Dendritic cell treated with granulocyte-macrophage colony-stimulating factor and Interleukin-4, amounts not matched to agents 40 ng/mL and 50 ng/mL, for 4 days (primary cell): ENCODE measurements at regions not wholly inside any gene's neighbourhood (a gene's known extent, or its start where the extent isn't known, plus 50 kb on each side); places are given as distances from the start of the nearest gene placed in this dataset.
A peak's percentile ranks its signal among the peaks of the same experiment; 100 is the strongest.

Experiments used
- H3K27ac Mint-ChIP-seq: one replicate; pipeline ENCODE4 v1.8.0; 2022; ENCODE audit warnings: mild to moderate bottlenecking, mixed read lengths
- H3K27me3 Mint-ChIP-seq: one replicate; pipeline ENCODE4 v1.8.0; 2022; ENCODE audit warnings: mild to moderate bottlenecking, mixed read lengths
- H3K36me3 Mint-ChIP-seq: one replicate; pipeline ENCODE4 v1.8.0; 2022; ENCODE audit warnings: low read depth, mixed read lengths
- H3K4me1 Mint-ChIP-seq: one replicate; pipeline ENCODE4 v1.8.0; 2022; ENCODE audit warnings: low read depth, mixed read lengths
- H3K4me3 Mint-ChIP-seq: one replicate; pipeline ENCODE4 v1.8.0; 2022; ENCODE audit warnings: mild to moderate bottlenecking, moderate library complexity, mixed read lengths
- H3K9me3 Mint-ChIP-seq: one replicate; pipeline ENCODE4 v1.8.0; 2022; ENCODE audit warnings: mixed read lengths
- intact Hi-C: fragments of 100-400 bp; cut with micrococcal nuclease; formaldehyde crosslinking; loops from one replicate; pipeline ENCODE4 v1.15.0; 2022

DNA sequence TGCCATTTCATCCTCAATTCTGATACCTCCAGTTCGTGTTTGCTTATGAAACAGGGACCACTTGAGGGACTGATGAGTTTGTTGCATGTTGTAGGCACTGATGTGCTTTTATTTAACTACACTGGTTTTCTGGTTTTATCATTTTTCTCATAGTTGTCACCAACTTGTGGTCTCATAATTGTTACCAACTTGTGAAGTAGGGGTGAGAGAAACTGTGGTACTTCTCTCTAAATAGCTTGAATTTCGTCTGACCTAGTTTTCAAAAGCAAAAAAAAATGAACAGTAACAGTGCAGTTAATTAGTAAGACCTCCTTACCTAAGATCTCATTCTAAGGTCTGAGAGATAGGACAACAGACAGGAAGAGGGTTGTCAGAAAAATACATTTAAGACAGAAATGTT, 78.0 kb downstream of the ANXA2R start:
- Mint-ChIP-seq H3K4me1 (peaks cover 6% of the 10 kb centered on the region), H3K36me3 (no peaks in the 10 kb centered on the region), H3K27me3 (no peaks in the 10 kb centered on the region), H3K27ac (no peak overlapping the region), H3K9me3 (no peaks in the 10 kb centered on the region), H3K4me3 (no peak overlapping the region)
- intact Hi-C loops = no loop called here

DNA sequence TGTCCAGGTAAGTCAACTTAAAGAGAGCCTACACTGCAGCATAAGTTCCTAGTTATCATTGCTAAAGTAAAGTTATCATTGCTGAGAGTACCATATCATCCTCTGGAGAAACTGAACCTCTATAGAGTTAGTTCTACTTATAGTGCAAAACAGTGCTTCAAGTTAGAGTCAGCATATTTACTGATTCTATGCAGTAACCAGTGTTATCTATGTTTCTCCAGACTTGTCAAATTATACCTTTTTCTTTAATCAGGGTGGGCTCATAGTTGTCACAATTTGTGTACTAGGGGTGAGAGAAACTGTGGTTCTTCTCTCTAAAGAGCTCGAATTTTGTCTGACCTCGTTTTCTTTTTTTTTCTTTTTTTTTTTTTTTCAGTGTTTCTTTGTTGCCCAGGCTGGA, 79.6 kb downstream of the ANXA2R start:
- Mint-ChIP-seq H3K9me3 (no peaks in the 10 kb centered on the region), H3K27ac (no peak overlapping the region), H3K36me3 (no peaks in the 10 kb centered on the region), H3K4me3 (no peak overlapping the region), H3K4me1 (peaks cover 6% of the 10 kb centered on the region), H3K27me3 (no peaks in the 10 kb centered on the region)
- intact Hi-C loops = no loop called here

DNA sequence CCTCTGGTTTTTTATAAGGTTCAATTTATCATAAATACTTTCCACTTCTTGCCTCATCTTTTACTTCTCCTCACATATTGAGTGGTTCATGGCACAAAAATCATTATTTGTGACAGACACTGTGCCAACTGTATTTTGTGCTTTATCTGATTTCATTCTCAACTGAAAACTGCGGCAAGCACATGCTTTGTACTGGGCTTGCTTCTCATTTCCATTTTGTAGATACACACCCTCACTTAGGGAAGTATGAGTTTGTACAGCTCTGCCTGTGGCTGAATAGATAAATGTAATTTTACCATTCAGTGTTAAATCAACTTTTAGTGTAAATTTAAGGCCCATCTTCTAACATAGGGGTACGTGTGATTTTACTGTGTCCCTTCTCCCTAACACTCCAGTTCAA, 83.6 kb downstream of the ANXA2R start:
- peaks cover 10% of the 10 kb centered on the region for H3K27me3 Mint-ChIP-seq
- H3K27ac Mint-ChIP-seq = no peak overlapping the region
- peaks cover 25% of the 10 kb centered on the region for H3K9me3 Mint-ChIP-seq
- intact Hi-C loops = no loop called here
- H3K36me3 Mint-ChIP-seq = peaks cover 19% of the 10 kb centered on the region
- no peak overlapping the region for H3K4me3 Mint-ChIP-seq
- H3K4me1 Mint-ChIP-seq = peaks cover 14% of the 10 kb centered on the region

DNA sequence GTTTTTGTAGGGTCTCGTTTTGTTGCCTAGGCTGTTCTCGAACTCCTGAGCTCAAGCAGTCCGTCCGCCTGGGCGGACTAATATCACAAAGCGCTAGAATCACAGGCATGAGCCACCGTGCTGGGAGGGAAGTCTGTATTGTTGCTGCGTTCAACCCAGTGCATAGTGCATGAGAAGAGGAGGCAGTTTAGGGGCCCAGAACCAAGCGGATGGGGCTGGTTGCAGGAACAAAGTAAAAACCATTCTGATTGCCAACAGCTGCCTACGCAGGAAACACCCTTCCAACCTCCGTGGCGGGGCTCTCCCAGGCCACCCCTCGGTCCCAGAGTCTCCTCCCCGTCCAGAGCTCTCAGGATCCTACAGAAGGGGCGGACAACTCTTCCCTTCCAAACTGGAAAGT, 87.1 kb downstream of the ANXA2R start:
- Mint-ChIP-seq H3K4me1 (peaks cover 35% of the 10 kb centered on the region), H3K27ac (no peak overlapping the region), H3K9me3 (peaks cover 25% of the 10 kb centered on the region), H3K4me3 (peak overlapping the region; percentile 83), H3K36me3 (peaks cover 26% of the 10 kb centered on the region), H3K27me3 (peaks cover 10% of the 10 kb centered on the region)
- intact Hi-C loops = loop anchor here (5.0 kb wide), 1 partner anchor 54 kb away; no protein-coding TSS in a partner anchor

DNA sequence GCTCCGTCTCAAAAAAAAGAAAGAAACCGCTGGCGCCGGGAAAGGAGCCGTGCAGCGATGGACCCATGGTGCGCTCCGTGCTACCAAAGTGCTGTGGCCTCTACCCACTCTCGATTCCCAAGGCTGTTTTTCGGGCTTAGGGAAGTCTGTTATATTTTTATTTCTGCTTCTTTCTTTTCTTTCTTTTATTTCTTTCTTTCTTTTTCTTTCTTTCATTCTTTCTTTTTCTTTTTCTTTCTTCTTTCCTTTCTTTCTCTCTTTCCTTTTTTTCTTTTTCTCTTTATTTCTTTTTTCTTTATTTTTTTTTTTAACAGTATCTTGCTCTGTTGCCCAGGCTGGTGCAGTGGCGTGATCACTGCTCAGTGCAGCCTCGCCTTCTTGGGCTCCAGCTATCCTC, 87.5 kb downstream of the ANXA2R start:
- intact Hi-C loops = loop anchor here (5.0 kb wide), 1 partner anchor 55 kb away; no protein-coding TSS in a partner anchor
- Mint-ChIP-seq H3K27me3 (peaks cover 10% of the 10 kb centered on the region), H3K4me1 (peaks cover 35% of the 10 kb centered on the region)

DNA sequence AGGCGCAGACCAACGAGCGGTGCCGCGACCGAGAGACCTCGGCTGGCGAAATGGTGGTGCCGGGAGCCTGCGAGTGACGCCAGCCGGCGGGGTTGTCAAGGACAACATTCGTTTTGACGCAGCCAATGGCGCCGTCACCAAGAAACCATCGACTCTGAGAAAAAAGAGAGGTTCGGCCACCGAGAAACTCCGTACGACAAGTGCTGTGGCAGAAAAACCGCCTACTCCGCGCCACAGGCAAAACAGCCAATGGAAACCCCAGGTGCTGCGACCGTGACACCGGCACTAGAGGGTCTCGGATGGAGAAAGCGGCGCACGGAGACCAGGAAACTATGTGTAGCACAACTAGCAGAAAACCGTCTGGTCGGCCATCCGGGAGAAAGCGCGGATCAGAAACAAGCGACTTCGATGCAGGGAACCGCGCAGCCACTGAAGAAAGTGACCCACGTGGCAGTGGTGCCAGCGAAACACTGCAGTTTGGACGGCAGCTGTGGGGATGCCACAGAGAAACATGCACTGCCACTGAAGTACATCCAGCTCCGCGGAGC, 88.8 kb downstream of the ANXA2R start:
- H3K4me3 Mint-ChIP-seq = peak overlapping the region; percentile 83

More for the DNA sequence above, 87.5 kb downstream of the ANXA2R start:
- Mint-ChIP-seq H3K9me3 (peaks cover 25% of the 10 kb centered on the region), H3K36me3 (peaks cover 26% of the 10 kb centered on the region), H3K27ac (peak overlapping the region; percentile 98), H3K4me3 (peak overlapping the region; percentile 83)

DNA sequence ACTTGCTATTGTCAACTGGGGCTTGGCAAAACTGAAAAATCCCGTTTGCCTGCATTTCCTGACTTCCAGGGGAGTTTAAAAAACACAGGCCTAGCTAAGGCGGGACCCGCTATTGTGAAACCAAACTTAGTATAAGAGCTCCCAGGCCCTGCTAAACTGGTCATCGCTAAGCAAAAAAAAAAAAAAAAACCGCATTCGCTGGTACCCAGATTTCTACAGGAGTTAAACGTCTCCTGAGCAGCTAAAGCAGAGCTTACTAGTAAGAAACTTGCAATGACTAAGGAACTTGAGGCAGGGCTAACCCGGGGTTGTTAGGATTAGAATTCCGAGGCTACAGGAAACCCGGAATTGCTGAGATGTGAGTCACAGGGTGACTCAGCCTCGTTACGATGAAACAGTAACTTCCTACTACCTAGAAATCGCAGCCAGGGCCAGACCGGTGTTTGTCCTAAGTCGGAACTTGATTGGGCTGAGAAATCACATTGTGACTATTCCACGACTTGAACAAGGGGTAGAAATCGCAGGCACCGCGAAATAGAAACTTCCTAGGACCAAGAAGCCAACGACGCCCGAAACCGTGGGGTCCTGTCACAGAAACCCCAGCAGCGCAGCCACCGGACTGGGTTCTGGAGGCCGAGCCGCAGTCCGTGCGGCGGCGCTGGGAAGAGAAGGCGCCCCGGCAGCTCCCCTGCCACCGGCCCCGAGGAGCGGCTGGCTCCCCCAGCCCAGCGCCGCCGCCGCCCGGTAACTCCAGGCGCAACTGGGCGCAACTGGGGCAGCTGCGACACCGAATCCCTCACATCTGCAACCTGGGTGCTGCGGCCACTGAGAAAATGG, 89.4 kb downstream of the ANXA2R start:
- peaks cover 26% of the 10 kb centered on the region for H3K36me3 Mint-ChIP-seq
- H3K27me3 Mint-ChIP-seq = peaks cover 10% of the 10 kb centered on the region
- intact Hi-C loops = loop anchor here (1.0 to 5.0 kb wide), 5 partner anchors 41 to 1046 kb away; partner anchors contain the start of genes ANXA2R and RIMOC1
- H3K27ac Mint-ChIP-seq = peak overlapping the region; percentile 98
- H3K4me3 Mint-ChIP-seq = peak overlapping the region; percentile 83
- H3K4me1 Mint-ChIP-seq = peaks cover 35% of the 10 kb centered on the region
- H3K9me3 Mint-ChIP-seq = peaks cover 25% of the 10 kb centered on the region

More for the DNA sequence above, 88.8 kb downstream of the ANXA2R start:
- Mint-ChIP-seq H3K36me3 (peaks cover 26% of the 10 kb centered on the region), H3K27ac (peak overlapping the region; percentile 98), H3K27me3 (peaks cover 10% of the 10 kb centered on the region), H3K4me1 (peaks cover 35% of the 10 kb centered on the region), H3K9me3 (peaks cover 25% of the 10 kb centered on the region)
- intact Hi-C loops = loop anchor here (1.0 to 5.0 kb wide), 3 partner anchors 56 to 1047 kb away; partner anchors contain the start of genes ANXA2R and RIMOC1

GRCh38 chr5:42950116-42950455, 90.0 kb downstream of the ANXA2R start:
- Mint-ChIP-seq H3K36me3 (peaks cover 26% of the 10 kb centered on the region), H3K4me3 (peak overlapping the region; percentile 69), H3K27ac (peak overlapping the region; percentile 98), H3K27me3 (peaks cover 13% of the 10 kb centered on the region), H3K9me3 (peaks cover 22% of the 10 kb centered on the region), H3K4me1 (peaks cover 35% of the 10 kb centered on the region)
- intact Hi-C loops = loop anchor here (1.0 to 5.0 kb wide), 4 partner anchors 41 to 1045 kb away; partner anchors contain the start of gene RIMOC1

DNA sequence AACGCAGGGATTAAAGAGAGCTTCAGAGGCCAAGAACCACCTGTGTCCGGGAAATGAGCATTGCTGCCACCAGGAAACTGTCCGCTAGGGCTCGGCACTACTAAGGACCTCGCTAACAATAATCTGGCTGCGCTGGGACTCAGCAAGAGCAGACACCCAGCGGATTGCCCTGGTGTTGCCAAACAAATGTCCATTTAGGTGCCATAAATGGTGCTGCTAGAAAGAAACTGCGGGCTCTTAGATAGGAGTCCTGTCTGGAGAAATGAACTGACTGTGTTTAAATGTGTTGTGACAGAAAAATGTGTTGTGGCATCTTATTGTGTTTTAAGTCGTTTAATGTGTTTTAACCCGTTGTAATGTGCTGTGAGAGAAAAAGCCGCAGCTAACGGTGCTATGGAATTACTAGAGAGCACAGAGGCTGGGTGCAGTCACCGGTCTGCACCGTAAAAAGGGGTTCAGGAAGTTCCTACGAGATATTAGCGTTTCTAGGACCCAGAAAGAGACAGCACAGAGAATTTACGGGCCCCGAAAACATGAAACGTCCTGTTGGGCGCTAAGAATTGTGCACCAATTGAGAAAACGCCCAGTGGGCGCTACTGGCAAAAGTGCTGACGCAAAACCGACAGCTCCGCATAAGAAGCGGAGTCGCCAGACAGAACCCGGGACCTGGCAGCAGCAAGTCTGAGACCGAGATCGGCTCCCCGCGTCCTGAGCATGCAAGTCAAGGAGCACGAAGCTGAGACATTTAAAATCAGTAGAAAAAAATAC, 90.6 kb downstream of the ANXA2R start:
- Mint-ChIP-seq H3K27ac (peak overlapping the region; percentile 98), H3K36me3 (peaks cover 25% of the 10 kb centered on the region), H3K4me3 (peak overlapping the region; percentile 69), H3K4me1 (peaks cover 35% of the 10 kb centered on the region), H3K27me3 (peaks cover 17% of the 10 kb centered on the region), H3K9me3 (peaks cover 17% of the 10 kb centered on the region)
- intact Hi-C loops = loop anchor here (1.0 to 5.0 kb wide), 5 partner anchors 37 to 1045 kb away; partner anchors contain the start of gene RIMOC1

GRCh38 chr5:42948961-42949347, 91.2 kb downstream of the ANXA2R start:
- H3K4me1 Mint-ChIP-seq = peaks cover 36% of the 10 kb centered on the region
- peak overlapping the region; percentile 69 for H3K4me3 Mint-ChIP-seq
- intact Hi-C loops = loop anchor here (5.0 kb wide), 1 partner anchor 37 kb away; no protein-coding TSS in a partner anchor
- peak overlapping the region; percentile 98 for H3K27ac Mint-ChIP-seq
- peaks cover 11% of the 10 kb centered on the region for H3K9me3 Mint-ChIP-seq
- H3K27me3 Mint-ChIP-seq = peaks cover 21% of the 10 kb centered on the region
- H3K36me3 Mint-ChIP-seq = peaks cover 20% of the 10 kb centered on the region

DNA sequence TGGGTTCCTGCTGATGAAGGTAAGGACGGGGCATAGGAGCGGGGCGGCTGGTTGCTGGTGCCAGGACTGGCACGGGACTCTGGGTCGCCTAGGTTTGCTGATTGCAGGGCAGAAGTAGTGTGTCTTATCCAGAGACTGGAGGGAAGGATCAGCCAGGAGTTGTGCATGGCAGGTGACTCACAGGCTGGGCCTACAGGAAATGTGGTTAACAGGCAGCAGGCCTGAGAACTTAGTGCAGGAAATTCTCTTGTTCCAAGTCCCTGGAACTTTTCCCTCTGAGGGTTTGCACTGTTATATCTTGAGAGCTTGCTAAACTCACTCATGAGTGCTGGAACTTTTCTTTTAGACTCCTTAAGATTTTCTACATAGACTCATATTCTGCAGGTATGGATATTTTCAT, 95.1 kb downstream of the ANXA2R start:
- Mint-ChIP-seq H3K36me3 (no peaks in the 10 kb centered on the region), H3K4me3 (no peak overlapping the region), H3K9me3 (no peaks in the 10 kb centered on the region), H3K27me3 (peaks cover 26% of the 10 kb centered on the region), H3K4me1 (peaks cover 22% of the 10 kb centered on the region), H3K27ac (no peak overlapping the region)
- intact Hi-C loops = loop anchor here (5.0 kb wide), 1 partner anchor 33 kb away; no protein-coding TSS in a partner anchor

DNA sequence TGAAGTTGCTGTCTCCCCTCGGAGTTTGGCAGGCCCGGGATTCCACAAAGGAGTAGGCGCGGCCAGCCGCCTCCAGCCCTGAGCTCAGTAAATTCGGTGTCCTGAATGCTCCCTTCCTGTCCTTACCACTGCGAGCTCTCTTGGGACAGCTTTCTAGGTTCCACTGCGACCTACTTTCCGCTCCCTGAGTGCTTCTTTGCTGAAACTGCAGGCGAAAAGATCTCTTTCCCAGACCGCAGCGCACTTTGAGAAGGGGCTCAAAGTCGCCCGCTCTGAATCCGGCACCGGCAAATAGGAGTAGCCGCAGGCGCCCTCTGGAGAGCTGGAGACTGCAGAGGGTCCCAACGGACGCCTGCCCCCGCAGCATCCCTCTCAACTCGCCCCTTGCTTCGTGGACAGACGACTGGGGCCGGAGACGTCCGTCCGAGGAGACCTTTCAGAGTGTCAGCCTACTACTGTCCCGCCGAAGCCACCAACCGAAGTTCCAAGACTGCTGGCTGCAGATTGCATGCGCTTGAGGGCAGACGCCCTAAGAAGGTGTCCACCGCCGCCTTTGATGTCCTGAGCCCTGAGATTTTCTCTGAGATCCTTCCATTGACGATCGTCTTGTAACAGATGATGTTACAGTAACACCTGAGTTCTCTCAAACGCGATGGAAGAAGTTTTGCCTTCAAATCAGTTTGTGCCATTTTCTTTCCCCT, 96.0 kb downstream of the ANXA2R start:
- no peaks in the 10 kb centered on the region for H3K9me3 Mint-ChIP-seq
- H3K36me3 Mint-ChIP-seq = no peaks in the 10 kb centered on the region
- intact Hi-C loops = no loop called here
- peaks cover 26% of the 10 kb centered on the region for H3K27me3 Mint-ChIP-seq
- H3K27ac Mint-ChIP-seq = no peak overlapping the region
- H3K4me1 Mint-ChIP-seq = peaks cover 13% of the 10 kb centered on the region
- peak overlapping the region; percentile 11 for H3K4me3 Mint-ChIP-seq

- Mint-ChIP-seq H3K4me1 (peaks cover 6% of the 10 kb centered on the region), H3K4me3 (no peak overlapping the region), H3K27me3 (peaks cover 26% of the 10 kb centered on the region), H3K27ac (no peak overlapping the region), H3K36me3 (no peaks in the 10 kb centered on the region), H3K9me3 (no peaks in the 10 kb centered on the region)
- intact Hi-C loops = no loop called here
Observed at GRCh38 chr5:42940853-42941252, 99.3 kb downstream of the ANXA2R start.
